Stomach (tissue), 8 donors: ENCODE measurements at regions not wholly inside any gene's neighbourhood (a gene's known extent, or its start where the extent isn't known, plus 50 kb on each side); places are given as distances from the start of the nearest gene placed in this dataset.

Experiments
- DNase-seq, 2 donors: peaks; one replicate each; pipeline versions ENCODE4 v3.0.0 to v3.0.0-alpha.2; 2013 to 2019
- H3K27ac ChIP-seq, 5 donors: fragments of 200-600 bp in 4 of 5; sonication (generic) in 4 of 5; one replicate each; pipeline ENCODE4 v1.5.1; 2013 to 2019; ENCODE audit warnings: mild to moderate bottlenecking in 1 of 5, moderate library complexity in 1 of 5
- H3K27me3 ChIP-seq, 3 donors: fragments of 200-600 bp; sonication (generic); one replicate each; pipeline ENCODE4 v1.5.1; 2017 to 2019; ENCODE audit warnings: mixed run types in 1 of 3
- H3K36me3 ChIP-seq, 4 donors: fragments of 200-600 bp; sonication (generic); 1 replicate in 3 of 4; 2 replicates in 1 of 4; pipeline ENCODE4 v1.5.1; 2016 to 2019
- H3K4me1 ChIP-seq, 4 donors: fragments of 200-600 bp; sonication (generic); one replicate each; pipeline ENCODE4 v1.5.1; 2016 to 2019
- H3K4me3 ChIP-seq, 4 donors: fragments of 200-600 bp; sonication (generic) in 3 of 4; one replicate each; pipeline ENCODE4 v1.5.1; 2016 to 2019; ENCODE audit warnings: mild to moderate bottlenecking in 1 of 4
- H3K9me3 ChIP-seq, 4 donors: fragments of 200-600 bp; sonication (generic); one replicate each; pipeline ENCODE4 v1.5.1; 2016 to 2019
- CTCF ChIP-seq, 7 experiments: fragments of 450-650 bp in 4 of 7; fragments of 200-600 bp in 3 of 7; sonication (generic) in 3 of 7; IDR thresholded peaks; one replicate each; pipeline ENCODE4 v1.5.1; 2016 to 2019; ENCODE audit warnings: antibody characterized with exemption in 7 of 7, control low read depth in 2 of 7, mild to moderate bottlenecking in 1 of 7
- EP300 ChIP-seq: sonication (generic); formaldehyde crosslinking; IDR thresholded peaks from one replicate; pipeline ENCODE4 v1.6.1; 2017; ENCODE audit warnings: antibody characterized with exemption
- POLR2A ChIP-seq, 4 donors: fragments of 450-650 bp; IDR thresholded peaks; one replicate each; pipeline ENCODE4 v1.6.1; 2016; ENCODE audit warnings: antibody characterized with exemption in 4 of 4, control low read depth in 2 of 4, mild to moderate bottlenecking in 1 of 4, moderate library complexity in 1 of 4
- POLR2AphosphoS5 ChIP-seq, 3 donors: sonication (generic); formaldehyde crosslinking; IDR thresholded peaks; one replicate each; pipeline ENCODE4 v1.6.1; 2016; ENCODE audit warnings: antibody characterized with exemption in 3 of 3
- WGBS, 5 donors: extraction: QIAGEN DNeasy Blood & Tissue Kit in 3 of 5; methylation state at CpG; one replicate each; pipeline versions ENCODE4 v1.1.5 to v1.1.7; 2013 to 2018; 5-methylcytosine and 5-hydroxymethylcytosine counted together
- intact Hi-C: fragments of 100-400 bp; cut with DNase I; formaldehyde crosslinking; loops from one replicate; pipeline ENCODE4 v1.15.1; 2023; ENCODE audit warnings: low total_unique reads
- small RNA-seq, 4 donors: library from RNA; depleted of rRNA; stranded (forward); fragments of <200 nt; gene quantifications; one replicate each; pipeline ENCODE3, GENCODE V24; 2016
- donor health status: healthy with polysubstance abuse.
- donor health status: Bipolar disorder and iron deficiency.
- donor health status: healthy.

GRCh38 chrX:22912616-22913015, 87.1 kb upstream of the DDX53 start:
- DNase-seq = no peak
- WGBS, 5 donors = 48 to 68% (median 55%) methylated on average over 3 of the region's 3 CpGs
- TF ChIP-seq EP300 = no peak
- no peak overlapping the region for H3K4me3 ChIP-seq
- no peak overlapping the region for H3K27ac ChIP-seq
- H3K27me3 ChIP-seq = no peaks in the 10 kb centered on the region
- intact Hi-C loops = no loop called here
- H3K4me1 ChIP-seq = no peaks in the 10 kb centered on the region
- peaks cover 0 to 2% (median 0%) of the 10 kb centered on the region in 4 donors for H3K9me3 ChIP-seq
- no peaks in the 10 kb centered on the region for H3K36me3 ChIP-seq

- WGBS, 5 donors = 28 to 74% (median 45%) methylated on average over 4 to 5 of the region's 5 CpGs
- TF ChIP-seq EP300 = no peak
- TF ChIP-seq POLR2A (IDR thresholded peaks at IDR 0.05) = no peak
- TF ChIP-seq CTCF (IDR thresholded peaks at IDR 0.05) = no peak
- no peak overlapping the region for H3K27ac ChIP-seq
- no peak for DNase-seq
- intact Hi-C loops = no loop called here
- H3K4me1 ChIP-seq = no peaks in the 10 kb centered on the region
- no peaks in the 10 kb centered on the region for H3K27me3 ChIP-seq
- H3K36me3 ChIP-seq = no peaks in the 10 kb centered on the region
- no peak overlapping the region for H3K4me3 ChIP-seq
- no peaks in the 10 kb centered on the region for H3K9me3 ChIP-seq
Measured at GRCh38 chrX:22922961-22923360, 76.8 kb upstream of the DDX53 start.

- no peaks in the 10 kb centered on the region for H3K27me3 ChIP-seq
- no peak overlapping the region for H3K27ac ChIP-seq
- WGBS, 5 donors = 54 to 88% (median 82%) methylated on average over 2 of the region's 2 CpGs
- no peaks in the 10 kb centered on the region for H3K9me3 ChIP-seq
- H3K4me3 ChIP-seq = no peak overlapping the region
- TF ChIP-seq POLR2AphosphoS5 (IDR thresholded peaks at IDR 0.05) (no peak), POLR2A (IDR thresholded peaks at IDR 0.05) (no peak)
- no peaks in the 10 kb centered on the region for H3K4me1 ChIP-seq
- DNase-seq = no peak
- intact Hi-C loops = no loop called here
- no peaks in the 10 kb centered on the region for H3K36me3 ChIP-seq
Measured at GRCh38 chrX:22934640-22935039, 65.1 kb upstream of the DDX53 start.

DNA sequence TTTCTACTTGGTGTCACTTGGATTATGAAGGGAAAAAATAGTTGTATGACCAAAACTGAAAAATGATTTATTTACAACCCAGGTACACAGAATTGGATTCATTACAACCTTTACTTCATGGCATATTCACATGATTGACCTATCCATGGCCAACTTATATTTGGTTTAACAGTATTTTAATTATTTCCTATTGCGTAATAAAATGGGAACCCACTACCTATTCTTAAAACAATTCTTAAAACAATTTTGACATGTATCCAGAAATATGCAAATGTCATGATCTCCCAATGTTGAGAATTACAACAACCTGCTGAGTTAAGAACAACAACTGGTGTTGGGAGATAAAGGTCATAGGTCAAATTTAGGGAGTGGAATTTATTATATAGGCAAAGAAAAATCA, 54.8 kb upstream of the DDX53 start:
- Histone ChIP-seq H3K9me3 (no peaks in the 10 kb centered on the region), H3K4me1 (no peaks in the 10 kb centered on the region), H3K27me3 (no peaks in the 10 kb centered on the region), H3K4me3 (no peak overlapping the region), H3K36me3 (no peaks in the 10 kb centered on the region), H3K27ac (no peak overlapping the region)
- TF ChIP-seq POLR2AphosphoS5 (IDR thresholded peaks at IDR 0.05) = no peak
- TF ChIP-seq EP300 = no peak
- no peak for TF ChIP-seq CTCF (IDR thresholded peaks at IDR 0.05)
- no peak for TF ChIP-seq POLR2A (IDR thresholded peaks at IDR 0.05)
- intact Hi-C loops = no loop called here
- no peak for DNase-seq
- 89 to 100% (median 96%) methylated on average over 1 of the region's 1 CpG for WGBS, 5 donors

Small RNA genes lying in the stretch of these regions (small RNA-seq; reads per million reads assigned to genes)
- gene RNU6-266P = 0 reads per million in 4 donors
